ENCODE measurements at regions not wholly inside any gene's neighbourhood (a gene's known extent, or its start where the extent isn't known, plus 50 kb on each side); places are given as distances from the start of the nearest gene placed in this dataset.
A peak's percentile ranks its signal among the peaks of the same experiment; 100 is the strongest.

GRCh38 chr17:36702636-36703035 lies 101.3 kb downstream of the MRM1 start:
- TF ChIP-seq TAF1 (IDR thresholded peaks at IDR 0.05; ENCODE audit: borderline replicate concordance, insufficient read depth, low read length) (no peak), REST (IDR thresholded peaks at IDR 0.05; ENCODE audit: insufficient read depth in 1 of 2, low read depth in 2 of 2, low read length in 2 of 2) (no peak), SIN3A (IDR thresholded peaks at IDR 0.05; ENCODE audit: borderline replicate concordance, insufficient read depth, low read length) (no peak), FOXP2 (optimal IDR thresholded peaks at IDR 0.05; ENCODE audit: borderline replicate concordance, extremely low read depth, extremely low read length, insufficient read depth) (no peak), POLR2AphosphoS5 (IDR thresholded peaks at IDR 0.05; ENCODE audit: low read depth, low read length) (no peak)

GRCh38 chr17:36703860-36704266 lies 102.5 kb downstream of the MRM1 start:
- TF ChIP-seq SIN3A (IDR thresholded peaks at IDR 0.05; ENCODE audit: borderline replicate concordance, insufficient read depth, low read length) = no peak
- no peak for TF ChIP-seq POLR2AphosphoS5 (IDR thresholded peaks at IDR 0.05; ENCODE audit: low read depth, low read length)
- TF ChIP-seq REST (IDR thresholded peaks at IDR 0.05; ENCODE audit: insufficient read depth in 1 of 2, low read depth in 2 of 2, low read length in 2 of 2) = peak; percentile 91 to 98

- TF ChIP-seq POLR2AphosphoS5 (IDR thresholded peaks at IDR 0.05; ENCODE audit: low read depth, low read length) (no peak), TAF1 (IDR thresholded peaks at IDR 0.05; ENCODE audit: borderline replicate concordance, insufficient read depth, low read length) (no peak), FOXP2 (optimal IDR thresholded peaks at IDR 0.05; ENCODE audit: borderline replicate concordance, extremely low read depth, extremely low read length, insufficient read depth) (no peak), SIN3A (IDR thresholded peaks at IDR 0.05; ENCODE audit: borderline replicate concordance, insufficient read depth, low read length) (no peak), REST (IDR thresholded peaks at IDR 0.05; ENCODE audit: insufficient read depth in 1 of 2, low read depth in 2 of 2, low read length in 2 of 2) (no peak)
Measured at GRCh38 chr17:36705283-36705795, 104.0 kb downstream of the MRM1 start.

- no peak for TF ChIP-seq REST (IDR thresholded peaks at IDR 0.05; ENCODE audit: insufficient read depth in 1 of 2, low read depth in 2 of 2, low read length in 2 of 2)
- TF ChIP-seq SIN3A (IDR thresholded peaks at IDR 0.05; ENCODE audit: borderline replicate concordance, insufficient read depth, low read length) = no peak
- TF ChIP-seq TAF1 (IDR thresholded peaks at IDR 0.05; ENCODE audit: borderline replicate concordance, insufficient read depth, low read length) = no peak
- TF ChIP-seq FOXP2 (optimal IDR thresholded peaks at IDR 0.05; ENCODE audit: borderline replicate concordance, extremely low read depth, extremely low read length, insufficient read depth) = no peak
- TF ChIP-seq POLR2AphosphoS5 (IDR thresholded peaks at IDR 0.05; ENCODE audit: low read depth, low read length) = no peak
Measured at GRCh38 chr17:36705874-36706731, 104.7 kb downstream of the MRM1 start.
